Stimulated activated CD8-positive, alpha-beta memory T cell treated with anti-CD3 and anti-CD28 coated beads, Interleukin-7, amount 100 ng/mL, for 24 hours (primary cell): ENCODE measurements at regions not wholly inside any gene's neighbourhood (a gene's known extent, or its start where the extent isn't known, plus 50 kb on each side); places are given as distances from the start of the nearest gene placed in this dataset.
"Not testable (repeated sequence)": the region's sequence is repeated elsewhere in the genome, so short reads cannot be mapped to it uniquely, and the experiment has no call there.

Source experiments
- DNase-seq: peaks from one replicate; pipeline ENCODE4 v3.0.0-alpha.2; 2020; ENCODE audit warnings: low read depth

- no peak for DNase-seq
Observed at GRCh38 chr20:40849456-40849855, 160.4 kb upstream of the MAFB start.

GRCh38 chr20:40851051-40851450 lies 162.0 kb upstream of the MAFB start:
- no peak for DNase-seq

DNA sequence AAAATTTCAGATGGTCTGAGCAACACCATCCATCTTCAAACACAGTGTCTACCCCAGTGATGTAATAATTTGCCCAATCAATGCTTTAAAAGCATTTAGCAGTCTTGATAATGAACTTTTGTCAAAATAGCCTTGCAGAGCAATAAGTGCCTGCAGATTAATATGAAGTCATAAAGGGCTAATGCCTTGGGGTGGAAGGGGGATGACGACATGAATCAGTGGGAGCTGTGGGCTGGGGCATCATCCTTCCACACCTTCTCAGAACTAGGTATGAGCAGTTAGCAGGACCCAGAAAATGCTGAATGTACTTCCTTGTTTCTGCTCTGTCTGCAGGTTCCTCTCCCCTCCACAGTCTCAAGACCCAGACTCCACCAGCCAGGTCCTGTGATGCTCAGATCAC lies 166.2 kb upstream of the MAFB start:
- DNase-seq, result no peak

- no peak for DNase-seq
Observed at GRCh38 chr20:40856653-40857052, 167.6 kb upstream of the MAFB start.

DNA sequence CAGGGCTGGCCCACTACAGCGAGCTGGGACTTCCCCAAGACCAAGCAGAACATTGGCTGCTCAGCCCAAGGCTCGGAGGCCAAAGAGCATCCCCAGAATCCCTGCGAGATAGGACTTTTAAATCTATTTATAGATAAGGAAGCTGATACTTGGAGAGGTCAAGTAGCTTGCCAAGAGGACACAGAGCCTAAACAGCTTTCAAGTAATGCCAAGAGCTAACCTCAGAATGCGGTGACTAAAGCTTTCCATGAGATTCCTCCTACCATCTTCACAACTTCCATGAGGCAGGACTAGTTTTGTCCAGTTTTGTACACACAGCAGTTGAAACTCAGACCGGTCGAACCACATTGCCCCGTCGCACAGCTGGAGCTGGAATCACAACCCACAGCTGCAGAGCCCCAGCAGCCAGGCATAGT lies 168.1 kb upstream of the TOP1 start:
- no peak for DNase-seq

- DNase-seq, result no peak
Observed at GRCh38 chr20:40861427-40862008, 167.1 kb upstream of the TOP1 start.

GRCh38 chr20:40863355-40863919 lies 165.2 kb upstream of the TOP1 start:
- DNase-seq, result no peak

GRCh38 chr20:40864470-40864869 lies 164.2 kb upstream of the TOP1 start:
- DNase-seq, result no peak

DNA sequence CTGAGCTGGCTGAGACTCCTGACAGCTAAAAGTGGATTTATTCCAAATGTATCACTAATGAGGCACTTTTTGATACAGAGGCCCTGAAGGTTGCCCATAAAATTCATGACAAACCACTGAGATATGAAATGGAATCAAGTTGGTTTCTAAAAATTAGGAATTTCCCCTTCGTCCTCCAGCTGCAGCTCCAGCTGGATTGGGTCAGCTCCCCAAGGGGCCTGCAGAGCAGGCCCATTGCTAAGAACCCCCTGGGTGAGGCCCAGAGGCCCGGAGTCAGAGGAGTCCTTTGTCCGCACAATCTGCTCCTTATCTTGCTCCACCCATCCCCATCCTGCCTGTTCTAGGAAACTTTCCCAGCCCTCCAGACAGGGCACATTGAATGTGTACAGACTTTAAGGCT lies 163.5 kb upstream of the TOP1 start:
- DNase-seq, result no peak

GRCh38 chr20:40866056-40866455 lies 162.6 kb upstream of the TOP1 start:
- no peak for DNase-seq

GRCh38 chr20:40868551-40869217 lies 159.9 kb upstream of the TOP1 start:
- no peak for DNase-seq

GRCh38 chr20:40869218-40870147 lies 159.1 kb upstream of the TOP1 start:
- DNase-seq, result no peak

DNA sequence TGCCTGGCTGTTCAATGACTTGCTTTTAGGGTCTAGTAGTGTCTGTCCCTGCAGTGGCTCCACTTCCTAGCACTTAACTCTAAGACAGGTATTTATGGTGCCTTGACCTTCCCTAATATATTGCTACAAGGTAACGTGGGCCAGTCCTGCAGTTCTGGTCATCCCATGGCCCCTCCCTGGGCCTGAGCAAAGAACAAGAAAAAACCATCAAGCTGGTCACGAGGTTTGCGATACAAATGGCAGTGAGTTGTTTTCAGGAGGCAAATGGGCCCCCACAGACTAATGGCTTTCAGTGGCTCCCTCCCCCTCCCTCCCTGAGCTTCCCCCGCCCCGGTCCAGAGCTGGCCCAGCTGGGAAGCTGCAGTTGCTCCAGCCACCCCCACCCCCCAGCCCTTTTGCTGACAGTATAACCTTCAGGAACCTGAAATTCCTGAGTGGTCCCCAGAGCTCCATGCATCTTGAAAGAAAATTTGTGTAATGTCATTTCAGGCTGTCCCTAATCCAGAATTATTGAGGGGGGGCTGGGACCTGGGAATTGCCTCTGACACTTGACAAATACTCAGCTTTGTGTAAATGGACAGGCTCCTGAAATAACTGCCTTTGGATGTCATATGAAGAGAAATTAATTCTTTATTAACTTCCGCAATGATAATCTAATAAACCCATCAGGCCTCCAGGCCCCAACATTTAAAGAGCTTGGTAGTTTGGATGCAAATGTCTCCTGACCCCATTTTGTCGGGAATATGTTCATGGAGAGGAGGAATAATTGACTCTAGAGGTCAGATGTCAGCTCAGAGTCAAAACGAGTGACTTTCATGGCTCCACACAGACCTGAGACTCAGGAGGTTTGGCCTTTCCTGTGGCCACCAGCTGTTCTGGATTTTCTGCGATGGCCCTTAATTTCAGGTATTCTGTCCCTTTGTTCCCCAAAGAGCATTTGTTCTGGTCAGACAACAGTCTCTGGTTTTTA lies 153.2 kb upstream of the TOP1 start:
- DNase-seq, result no peak

DNA sequence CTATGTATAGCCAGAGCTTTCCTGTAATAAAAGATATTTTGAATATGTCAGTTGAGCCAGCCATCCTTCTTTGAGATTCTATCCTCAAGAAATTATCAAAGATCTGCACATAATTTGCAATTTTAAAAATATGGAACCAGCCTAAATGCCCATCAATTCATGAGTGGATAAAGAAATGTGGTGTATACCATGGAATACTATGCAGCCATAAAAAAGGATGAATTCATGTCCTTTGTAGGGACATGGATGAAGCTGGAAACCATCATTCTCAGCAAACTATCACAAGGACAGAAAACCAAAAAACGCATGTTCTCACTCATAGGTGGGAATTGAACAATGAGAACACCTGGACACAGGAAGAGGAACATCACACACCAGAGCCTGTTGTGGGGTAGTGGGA lies 150.5 kb upstream of the TOP1 start:
- not testable (repeated sequence) for DNase-seq

- no peak for DNase-seq
Observed at GRCh38 chr20:40880063-40880728, 148.4 kb upstream of the TOP1 start.

- no peak for DNase-seq
Observed at GRCh38 chr20:40880729-40881109, 147.9 kb upstream of the TOP1 start.

- DNase-seq, result no peak
Observed at GRCh38 chr20:40882152-40882551, 146.5 kb upstream of the TOP1 start.

DNA sequence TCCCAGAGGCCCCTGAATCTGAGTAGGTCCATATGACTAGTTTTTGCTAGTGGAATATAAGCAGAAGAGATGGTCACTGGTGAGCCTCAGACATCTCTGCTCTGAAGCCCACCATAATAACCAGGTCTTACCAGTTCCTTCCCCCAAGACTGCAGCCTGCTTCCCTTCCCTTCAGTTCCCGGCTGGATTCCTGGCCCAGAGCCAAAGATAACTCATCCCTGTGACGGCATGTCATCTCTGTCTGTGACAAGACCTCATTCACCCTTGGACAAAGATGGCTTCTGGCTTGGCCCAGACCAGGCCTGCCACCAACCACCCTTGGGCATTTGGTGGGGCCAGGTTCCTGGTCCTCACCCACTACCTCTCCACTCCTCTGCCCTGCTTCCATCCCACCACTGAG lies 145.5 kb upstream of the TOP1 start:
- no peak for DNase-seq

- no peak for DNase-seq
Observed at GRCh38 chr20:40887105-40887504, 141.5 kb upstream of the TOP1 start.

- not testable (repeated sequence) for DNase-seq
Observed at GRCh38 chr20:40889266-40889665, 139.4 kb upstream of the TOP1 start.

GRCh38 chr20:40890181-40890580 lies 138.4 kb upstream of the TOP1 start:
- no peak for DNase-seq
